AG09309 (cell line): ENCODE measurements at regions not wholly inside any gene's neighbourhood (a gene's known extent, or its start where the extent isn't known, plus 50 kb on each side); places are given as distances from the start of the nearest gene placed in this dataset.
"Not testable (repeated sequence)": the region's sequence is repeated elsewhere in the genome, so short reads cannot be mapped to it uniquely, and the experiment has no call there.

Source experiments
- DNase-seq: peaks from one replicate; pipeline ENCODE4 v3.0.0-alpha.2; 2010; ENCODE audit warnings: low read depth
- H3K4me3 ChIP-seq: 2 replicates; pipeline ENCODE4 v1.5.1; 2011; ENCODE audit warnings: mild to moderate bottlenecking, low read depth, low read length, moderate library complexity; ENCODE audit not compliant: control insufficient read depth
- CTCF ChIP-seq: IDR thresholded peaks from 2 replicates; pipeline ENCODE4 v1.5.1; 2011; ENCODE audit warnings: mild to moderate bottlenecking, low read depth, low read length, inconsistent platforms; ENCODE audit not compliant: insufficient read depth, control insufficient read depth; ENCODE audit errors: missing control alignments

DNA sequence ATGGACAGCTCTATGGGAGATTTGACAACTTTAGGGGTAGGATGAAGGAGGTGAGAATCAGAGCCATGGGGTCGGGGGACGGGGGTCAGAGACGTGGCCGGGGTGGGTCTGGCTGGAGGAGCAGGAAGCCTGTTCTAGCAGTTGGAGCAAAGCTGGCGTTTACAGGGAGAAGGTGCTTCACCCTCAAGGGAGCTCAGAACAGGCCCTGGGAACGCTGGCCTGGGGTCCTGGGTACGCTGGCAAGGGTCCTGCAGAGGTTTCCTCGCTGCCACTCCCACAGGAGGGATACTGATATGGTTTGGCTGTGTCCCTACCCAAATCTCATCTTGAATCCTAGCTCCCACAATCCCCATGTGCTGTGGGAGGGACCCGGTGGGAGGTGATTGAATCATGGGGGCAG is 205.0 kb upstream of the ARL4C start:
- H3K4me3 ChIP-seq, result no peak overlapping the region
- DNase-seq, result no peak
- TF ChIP-seq CTCF, result no peak

DNA sequence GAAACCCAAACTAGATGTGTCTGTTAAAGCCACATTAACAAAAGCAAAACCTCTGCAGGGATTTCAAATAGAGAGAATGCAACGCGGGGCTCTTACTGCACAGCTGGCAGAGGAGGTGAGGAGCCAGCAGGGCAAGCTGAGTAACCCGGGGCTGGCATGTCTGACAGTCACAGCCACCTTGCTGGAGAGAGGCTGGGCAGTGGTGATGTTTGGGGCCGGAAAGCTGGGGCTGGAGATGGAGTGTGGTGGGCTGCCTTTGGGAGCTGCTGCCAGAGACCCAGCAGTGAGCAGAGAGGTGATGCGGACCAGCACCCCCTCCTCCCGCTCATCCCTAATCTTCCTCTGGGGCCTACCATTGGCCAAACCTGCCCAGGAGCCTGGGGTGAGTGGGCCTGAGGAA is 204.5 kb upstream of the ARL4C start:
- H3K4me3 ChIP-seq, result no peak overlapping the region
- no peak for DNase-seq

DNA sequence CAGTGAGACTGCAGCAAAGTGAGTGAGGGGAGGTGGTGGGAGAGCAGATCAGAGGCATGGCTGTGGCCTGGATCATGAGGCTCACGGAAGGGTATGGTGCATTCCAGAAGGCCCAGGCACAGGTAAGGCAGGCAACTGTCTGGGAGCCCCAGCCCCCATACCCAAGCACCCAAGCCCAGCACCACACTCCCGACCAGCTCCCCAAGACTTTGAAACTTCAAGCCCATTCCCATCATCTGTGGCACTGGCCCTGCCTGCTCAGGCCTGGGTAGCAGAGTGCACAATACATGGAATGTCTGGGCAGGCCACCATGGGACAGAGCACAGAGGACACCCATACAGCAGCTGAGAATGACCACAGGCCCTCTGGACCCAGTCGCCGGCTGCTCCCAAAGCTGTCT is 202.6 kb upstream of the ARL4C start:
- TF ChIP-seq CTCF, result no peak
- no peak for DNase-seq
- H3K4me3 ChIP-seq, result no peak overlapping the region

More for the DNA sequence above, 204.5 kb upstream of the ARL4C start:
- no peak for TF ChIP-seq CTCF

DNA sequence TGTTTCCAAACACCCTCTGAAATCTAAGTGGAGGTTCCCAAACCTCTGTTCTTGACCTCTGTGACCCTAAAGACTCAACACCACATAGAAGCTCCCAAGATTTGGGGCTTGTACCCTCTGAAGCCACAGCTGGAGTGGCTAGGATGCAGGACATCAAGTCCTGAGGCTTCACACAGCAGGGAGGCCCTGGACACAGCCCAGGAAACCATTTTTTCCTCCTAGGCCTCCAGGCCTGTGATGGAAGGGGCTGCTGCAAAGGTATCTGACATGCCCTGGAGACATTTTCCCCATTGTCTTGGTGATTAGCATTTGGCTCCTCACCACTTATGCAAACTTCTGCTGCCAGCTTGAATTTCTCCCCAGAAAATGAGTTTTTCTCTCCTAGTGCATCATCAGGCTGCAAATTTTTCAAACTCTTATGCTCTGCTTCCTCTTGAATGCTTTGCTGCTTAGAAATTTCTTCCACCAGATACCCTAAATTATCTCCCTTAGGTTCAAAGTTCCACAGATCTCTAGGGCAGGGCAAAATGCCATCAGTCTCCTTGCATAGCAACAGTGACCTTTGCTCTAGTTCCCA is 200.5 kb upstream of the ARL4C start:
- DNase-seq, H3K4me3 ChIP-seq: not testable (repeated sequence)

DNA sequence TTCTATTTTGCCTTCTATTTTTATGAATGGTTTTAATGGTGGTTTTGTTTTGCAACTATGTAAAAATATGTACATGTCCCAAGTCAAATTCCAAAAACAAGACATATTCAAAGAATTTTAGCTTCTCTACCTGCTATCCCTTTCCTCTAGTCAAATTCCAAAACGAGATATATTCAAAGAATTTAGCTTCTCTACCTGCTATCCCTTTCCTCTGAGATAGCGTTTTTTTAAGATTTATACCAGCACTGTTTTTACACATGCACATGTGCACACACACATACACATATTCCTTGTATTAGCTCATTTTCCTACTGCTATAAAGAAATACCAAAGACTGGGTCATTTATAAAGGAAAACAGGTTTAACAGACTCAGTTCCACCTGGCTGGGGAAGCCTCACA is 199.1 kb upstream of the ARL4C start:
- no peak overlapping the region for H3K4me3 ChIP-seq
- no peak for DNase-seq
- no peak for TF ChIP-seq CTCF

GRCh38 chr2:234694244-234695013 is 197.5 kb upstream of the ARL4C start:
- no peak for DNase-seq
- H3K4me3 ChIP-seq, result no peak overlapping the region
- no peak for TF ChIP-seq CTCF

DNA sequence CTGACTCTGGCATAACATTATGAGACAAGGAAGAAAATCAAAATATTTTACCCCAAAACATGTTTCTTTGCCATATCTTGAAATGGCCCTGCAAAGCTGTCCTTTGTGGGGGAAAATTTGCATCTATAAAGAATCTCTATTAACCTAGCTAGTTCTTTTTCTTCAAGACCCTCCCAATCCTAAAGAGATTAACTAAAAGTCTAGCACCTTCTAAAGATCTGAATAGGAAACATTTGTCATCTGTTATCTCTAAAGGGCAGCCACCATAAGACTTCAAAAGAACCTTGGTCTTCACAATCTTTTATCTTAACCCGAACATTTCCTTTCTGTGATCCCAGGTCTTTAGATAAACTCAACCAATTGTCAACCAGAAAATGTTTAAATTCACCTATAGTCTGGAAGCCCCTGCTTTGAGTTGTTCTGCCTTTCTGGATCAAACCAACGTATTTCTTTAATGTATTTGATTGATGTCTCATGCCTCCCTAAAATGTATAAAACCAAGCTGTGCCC is 196.9 kb upstream of the ARL4C start:
- not testable (repeated sequence) for H3K4me3 ChIP-seq, DNase-seq

DNA sequence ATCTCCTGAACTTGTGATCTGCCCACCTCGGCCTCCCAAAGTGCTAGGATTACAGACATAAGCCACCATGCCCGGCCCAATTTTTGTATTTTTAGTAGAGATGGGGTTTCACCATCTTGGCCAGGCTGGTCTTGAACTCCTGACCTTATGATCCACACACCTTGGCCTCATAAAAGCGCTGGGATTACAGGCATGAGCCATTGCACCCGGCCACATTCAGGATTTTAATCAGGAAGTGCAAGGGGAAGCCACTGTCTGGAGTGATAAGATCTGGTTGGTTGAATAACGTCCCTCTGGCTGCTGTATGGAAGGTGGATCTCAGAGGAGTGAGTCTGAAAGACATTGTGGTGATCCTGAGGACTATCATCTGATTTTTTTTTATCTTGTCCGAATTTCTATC is 196.3 kb upstream of the ARL4C start:
- not testable (repeated sequence) for DNase-seq, H3K4me3 ChIP-seq
